NCI-H1930 (cell line): ENCODE measurements at regions not wholly inside any gene's neighbourhood (a gene's known extent, or its start where the extent isn't known, plus 50 kb on each side); places are given as distances from the start of the nearest gene placed in this dataset.
"Not testable (repeated sequence)": the region's sequence is repeated elsewhere in the genome, so short reads cannot be mapped to it uniquely, and the experiment has no call there.

Source experiments
- DNase-seq, 2 experiments: peaks; one replicate each; lab custom pipeline; 2025; lab: John Stamatoyannopoulos, UW

DNA sequence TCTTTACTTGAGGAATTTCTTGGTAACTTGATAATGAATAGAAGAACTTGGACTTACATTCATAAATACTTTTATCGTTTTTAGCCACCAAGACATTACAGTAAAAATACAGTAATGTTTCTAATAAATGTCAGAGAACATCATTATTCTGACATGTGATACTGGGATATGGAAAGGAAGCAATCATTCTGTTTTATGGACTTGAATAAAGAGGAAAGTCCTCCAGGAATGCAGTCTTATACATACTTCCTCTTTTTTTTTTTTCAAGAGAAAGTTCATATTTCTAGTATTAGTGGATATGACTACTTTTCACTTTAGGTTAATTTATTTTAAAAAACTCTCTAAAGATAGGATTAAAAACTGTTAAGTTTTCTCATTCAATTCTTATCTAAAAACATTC, 220.0 kb upstream of the SEMA3C start:
- DNase-seq = no peak

DNA sequence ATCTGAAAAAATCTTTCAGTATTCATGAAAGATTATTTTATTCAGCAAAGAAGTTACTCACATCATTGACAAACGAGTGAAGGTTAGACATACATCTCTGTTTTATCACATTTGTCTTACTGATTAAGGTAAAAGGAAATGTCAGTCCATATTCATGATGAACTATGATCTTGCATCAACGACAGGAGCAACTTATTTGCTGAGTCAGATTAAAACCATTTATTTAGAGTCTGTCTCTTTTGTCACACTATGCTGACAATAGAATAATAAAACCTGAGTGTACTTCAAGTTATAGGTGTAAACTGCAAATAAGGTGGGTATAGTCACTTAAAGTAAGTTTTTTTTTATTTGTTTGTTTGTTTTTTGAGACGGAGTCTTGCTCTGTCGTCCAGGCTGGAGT, 216.5 kb upstream of the SEMA3C start:
- DNase-seq = no peak

DNA sequence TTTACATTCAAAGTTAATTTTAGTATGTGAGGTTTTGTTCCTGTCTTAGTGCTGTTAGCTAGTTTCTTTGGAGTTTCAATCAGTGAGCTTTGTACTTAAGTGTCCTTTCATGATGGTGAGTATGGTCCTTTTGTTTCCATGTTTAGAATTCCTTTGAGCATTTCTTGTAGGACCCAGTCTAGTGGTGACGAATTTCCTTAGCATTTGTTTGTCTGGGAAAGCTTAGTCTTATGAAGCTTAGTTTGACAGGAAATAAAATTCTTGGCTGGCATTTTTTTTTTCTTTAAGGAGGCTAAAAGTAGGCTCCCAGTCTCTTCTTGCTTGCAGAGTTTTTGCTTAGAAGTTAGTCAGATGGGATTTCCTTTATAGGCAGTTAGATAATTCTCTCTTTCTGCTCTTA, 209.2 kb upstream of the SEMA3C start:
- no peak for DNase-seq

DNA sequence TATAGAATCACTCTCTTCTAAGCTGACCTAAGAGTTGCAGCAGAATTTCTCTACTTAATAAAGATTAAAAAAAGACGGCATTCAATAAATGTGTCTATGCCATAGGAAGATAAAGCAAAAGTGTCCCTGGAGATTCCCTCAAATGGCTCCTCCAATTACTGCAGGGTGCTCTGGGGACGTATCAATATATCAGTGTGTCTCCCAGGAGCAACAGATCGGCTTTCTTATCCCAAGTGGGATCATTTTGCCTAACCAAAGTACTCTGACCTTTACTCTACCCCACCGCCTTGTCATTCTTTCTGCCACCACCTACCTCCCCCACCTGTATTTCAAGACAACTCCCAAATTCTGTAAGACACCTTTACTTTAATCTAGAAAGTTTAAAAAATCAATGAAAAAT, 202.0 kb upstream of the SEMA3C start:
- no peak for DNase-seq

DNA sequence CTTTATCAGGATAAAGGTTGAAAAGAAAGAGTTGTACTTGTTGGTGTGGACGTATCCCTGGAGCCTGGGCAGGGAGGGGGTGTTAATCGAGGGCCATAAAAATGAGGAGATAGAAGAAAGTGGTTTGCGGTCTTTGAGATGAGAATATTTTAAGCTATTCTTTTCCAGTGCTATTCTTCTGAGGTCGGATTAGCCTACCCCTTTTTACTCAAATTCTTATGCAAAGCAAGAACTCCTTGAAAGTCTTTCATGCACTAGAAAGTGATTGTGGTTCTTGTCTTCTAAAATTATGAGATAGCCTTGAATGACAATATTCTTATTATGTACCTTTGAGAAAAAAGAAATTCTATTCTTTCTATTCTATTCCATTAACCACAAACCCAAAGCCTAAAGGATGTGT, 201.3 kb upstream of the SEMA3C start:
- DNase-seq = no peak

DNA sequence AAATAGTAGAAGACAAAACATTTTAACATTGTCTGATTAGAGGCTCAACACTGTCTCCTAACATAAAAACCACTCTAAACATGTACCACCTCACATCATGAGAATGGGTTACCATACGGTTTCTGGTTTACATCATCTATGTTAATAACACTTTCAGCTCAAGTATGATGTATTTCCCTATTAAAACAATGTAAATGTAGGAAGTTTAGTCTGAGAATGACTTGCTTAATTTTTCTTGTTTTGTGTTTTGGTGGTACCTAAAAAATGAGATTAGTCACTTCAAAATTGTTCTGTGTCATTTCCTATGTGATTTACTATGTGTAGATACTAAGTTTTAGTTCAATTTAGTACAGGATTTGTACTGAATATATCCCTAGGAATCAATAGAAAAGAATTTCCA, 195.8 kb upstream of the SEMA3C start:
- no peak for DNase-seq

DNA sequence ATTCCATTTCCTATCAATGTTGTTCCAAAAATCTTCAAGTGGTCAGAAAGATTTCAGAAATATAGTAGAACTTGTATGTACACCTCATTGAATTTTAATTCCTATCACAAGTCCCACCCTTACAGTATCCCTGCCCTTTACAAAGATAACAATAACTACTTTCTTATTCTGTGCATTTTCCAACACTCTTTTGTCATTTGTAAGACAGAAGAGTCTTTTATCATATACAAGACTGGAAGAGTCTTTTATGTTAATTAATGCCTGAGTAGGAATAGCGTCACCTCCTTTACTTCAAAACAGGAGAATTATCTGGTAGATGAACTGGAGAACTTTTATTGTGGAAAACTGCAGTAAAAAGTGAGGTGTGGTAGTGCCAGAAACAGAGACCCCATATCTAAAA, 193.9 kb upstream of the SEMA3C start:
- no peak for DNase-seq

DNA sequence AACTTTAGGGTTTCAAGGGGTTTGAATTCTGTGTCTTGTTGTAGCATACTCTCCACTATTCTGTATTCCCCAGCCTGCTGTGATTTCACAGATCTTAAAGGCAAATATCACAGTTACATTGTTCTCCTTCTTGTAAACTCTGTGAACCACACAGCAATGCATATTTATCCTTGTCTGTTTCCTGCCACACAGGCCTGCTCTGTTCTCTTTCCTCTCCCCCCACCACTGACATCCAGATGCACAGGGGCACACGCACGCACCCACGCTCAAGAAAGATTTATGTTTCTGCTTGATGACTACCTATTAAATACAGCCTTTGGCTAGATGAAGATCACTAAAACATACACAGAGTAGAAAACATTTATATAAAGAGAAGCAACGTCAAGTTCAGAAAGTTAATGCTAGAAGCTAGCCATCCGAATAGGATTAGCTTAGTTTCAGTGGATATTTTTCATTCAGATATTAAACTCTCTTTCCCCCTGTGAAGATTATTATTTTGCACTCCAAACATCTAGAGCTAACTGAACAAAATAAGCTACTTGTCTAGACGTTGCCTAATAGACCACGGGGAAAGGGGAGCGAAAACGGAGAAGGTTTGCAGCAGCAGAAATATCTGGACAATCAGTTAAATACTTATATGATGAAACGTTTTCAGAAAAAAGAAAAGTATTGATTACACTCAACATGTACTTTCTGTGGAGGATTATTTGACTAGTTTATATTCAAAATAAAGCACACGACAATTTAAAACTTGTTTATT, 193.1 kb upstream of the SEMA3C start:
- no peak for DNase-seq

DNA sequence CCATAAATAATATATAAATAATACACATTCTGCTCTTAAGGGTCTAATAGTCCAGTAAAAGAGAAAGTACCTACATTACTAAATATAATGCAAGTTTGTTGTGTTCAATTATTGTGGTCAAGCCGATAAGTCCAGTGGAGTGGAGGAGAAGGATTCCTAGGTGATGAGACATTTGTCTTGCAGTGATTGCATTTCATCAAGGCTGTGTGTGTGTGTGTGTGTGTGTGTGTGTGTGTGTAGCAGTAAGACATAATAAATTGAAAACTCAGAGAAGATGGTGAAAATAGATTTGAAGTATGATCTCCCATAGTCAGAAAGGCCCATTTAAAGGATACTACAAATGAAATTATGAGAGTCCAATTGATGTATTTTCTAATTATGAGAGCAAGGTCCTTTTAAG, 192.5 kb upstream of the SEMA3C start:
- no peak for DNase-seq

DNA sequence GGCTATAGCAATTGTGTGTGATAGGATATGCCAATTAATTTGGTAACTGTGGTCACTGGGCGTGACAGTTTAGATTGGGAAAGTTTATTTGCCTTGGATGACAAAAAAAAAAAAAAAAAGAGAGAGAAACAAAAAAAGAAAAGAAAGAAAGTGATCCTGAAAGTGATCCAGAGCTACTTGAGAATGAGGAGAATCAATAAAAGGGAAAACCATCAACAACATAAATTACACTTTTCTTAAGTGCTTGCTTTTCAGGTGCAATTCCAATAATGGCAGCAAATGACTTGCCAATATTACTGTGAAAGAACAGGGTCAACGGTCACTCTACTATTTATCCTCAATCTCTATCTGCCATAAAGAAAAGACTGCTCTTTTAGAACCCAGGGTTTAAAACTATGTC, 191.8 kb upstream of the SEMA3C start:
- DNase-seq = no peak

DNA sequence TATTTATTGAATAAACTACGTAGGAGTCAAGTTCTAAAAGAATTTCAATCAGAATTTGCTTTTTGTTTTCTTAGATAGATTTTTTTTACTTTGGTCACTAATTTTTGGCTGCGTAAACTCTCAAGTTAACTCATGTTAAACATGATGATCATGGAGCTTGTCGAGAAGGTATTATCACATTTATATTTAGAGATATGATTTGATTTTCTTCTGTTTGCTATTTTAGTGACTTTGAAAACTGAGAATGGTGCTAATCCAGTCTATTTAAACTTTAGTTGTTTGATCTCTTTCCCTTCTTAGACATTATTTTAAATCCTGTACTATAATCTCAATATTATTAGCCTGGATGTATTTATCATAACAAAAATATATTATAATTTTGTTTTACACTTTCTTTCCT, 179.4 kb upstream of the SEMA3C start:
- no peak for DNase-seq

DNA sequence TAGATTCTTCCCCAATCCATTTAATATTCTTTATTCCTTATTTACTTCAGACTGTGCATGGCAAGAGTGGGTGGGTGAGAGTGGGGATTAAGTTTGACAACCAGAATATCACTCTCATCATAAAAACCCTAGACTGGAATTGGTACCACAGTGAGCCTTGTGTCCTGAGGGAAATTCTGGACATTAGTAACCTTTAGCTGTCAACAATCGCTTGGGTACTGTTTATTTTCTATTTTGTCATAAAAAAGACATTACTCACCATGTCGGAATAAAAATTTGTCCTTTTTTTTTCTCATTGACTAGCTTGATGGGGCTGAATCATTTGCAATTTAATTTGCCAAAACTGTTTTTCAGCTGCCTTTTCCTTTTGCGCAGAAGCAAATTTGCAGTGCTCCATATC, 176.1 kb upstream of the SEMA3C start:
- DNase-seq = peak; percentile 13 to 44

DNA sequence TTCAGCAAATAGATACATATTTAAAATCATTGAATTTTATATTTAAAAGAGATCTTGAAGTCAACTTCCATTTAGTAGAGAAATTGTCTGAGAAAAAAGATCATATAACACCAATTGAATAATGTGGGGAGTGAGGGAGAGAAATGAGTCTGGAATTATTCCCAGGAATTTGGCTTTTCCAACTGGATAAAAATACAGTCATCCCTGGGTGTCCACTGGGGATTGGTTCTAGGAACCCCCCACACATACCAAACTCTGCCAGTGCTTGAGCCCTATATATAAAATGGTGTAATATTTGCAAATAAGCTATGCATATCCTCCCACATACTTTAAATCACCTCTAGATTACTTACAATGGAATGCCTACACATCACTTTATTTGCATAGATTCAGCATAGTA, 162.8 kb upstream of the SEMA3C start:
- DNase-seq = no peak

DNA sequence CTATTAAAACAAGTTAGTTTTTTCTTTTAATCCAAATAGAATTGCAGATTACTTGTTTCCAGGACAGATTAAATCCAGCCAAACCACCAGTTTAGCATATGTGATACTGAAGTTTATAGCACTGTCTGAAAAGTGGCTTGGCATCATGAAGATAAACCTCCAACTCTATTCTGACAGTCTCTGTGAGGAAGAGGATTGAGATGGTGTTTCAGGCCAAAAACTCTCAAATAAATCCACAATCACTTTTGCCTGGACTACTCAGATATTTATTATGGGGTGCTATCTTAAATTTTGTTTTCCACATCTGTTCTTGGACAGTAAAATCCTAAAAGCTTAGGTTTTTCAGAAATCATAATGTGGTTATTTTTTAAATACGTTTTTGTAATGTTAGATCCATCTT, 161.7 kb upstream of the SEMA3C start:
- no peak for DNase-seq

DNA sequence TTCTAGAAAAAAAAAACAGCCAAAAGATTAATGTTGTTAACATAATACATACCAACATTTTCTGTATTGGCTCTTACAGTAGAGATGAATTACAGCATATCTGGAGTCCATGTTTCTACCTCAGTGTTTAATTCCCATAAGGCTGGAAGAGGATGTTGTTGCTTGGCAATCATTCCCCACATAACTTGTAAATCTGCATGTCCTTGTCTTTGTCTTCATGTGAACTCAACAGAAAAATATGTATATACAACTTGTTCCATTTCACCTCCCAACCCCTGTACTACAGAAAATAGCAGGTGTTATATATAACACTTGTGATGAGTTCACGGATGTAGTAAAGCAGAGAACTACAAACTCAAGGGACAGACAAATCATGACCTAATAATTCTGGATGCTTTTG, 160.9 kb upstream of the SEMA3C start:
- DNase-seq = no peak

DNA sequence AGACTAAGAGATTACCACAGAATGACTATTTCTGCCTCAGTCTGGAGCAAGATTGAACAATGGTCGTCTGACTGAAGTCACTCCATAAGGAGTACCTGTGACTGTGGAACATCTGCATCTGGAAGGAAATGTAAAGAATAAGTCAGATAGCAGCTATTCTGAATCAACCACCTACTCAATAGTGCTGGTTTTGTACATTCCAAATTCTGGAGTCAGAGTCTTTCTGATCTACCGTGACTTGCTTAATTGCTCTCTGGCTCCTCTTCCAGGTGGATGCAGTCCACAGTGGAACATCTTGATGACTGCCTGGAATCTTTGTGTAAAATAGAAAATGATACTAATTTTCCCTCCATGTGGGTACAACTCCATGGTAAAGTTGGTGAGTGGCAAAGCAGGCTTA, 156.3 kb upstream of the SEMA3C start:
- DNase-seq = no peak

DNA sequence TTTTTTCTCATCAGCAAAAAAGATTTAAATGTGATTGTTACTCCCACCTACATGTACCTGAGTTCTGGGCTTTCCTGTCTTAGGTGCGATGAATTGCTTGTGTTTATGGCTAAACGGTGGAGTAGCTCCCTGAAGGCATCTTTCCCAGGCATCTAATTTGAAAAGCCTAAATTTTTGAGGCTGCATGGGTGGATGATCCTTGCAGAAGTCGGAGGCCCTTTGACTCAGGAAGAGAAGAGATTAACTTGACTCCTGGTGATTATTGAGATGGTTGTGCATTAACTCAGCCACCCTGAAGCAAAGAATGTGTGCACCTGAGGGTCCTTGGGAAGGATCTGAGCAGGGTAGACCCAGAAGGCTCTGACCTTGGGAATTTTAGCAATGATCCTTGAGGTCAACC, 155.6 kb upstream of the SEMA3C start:
- DNase-seq = no peak

DNA sequence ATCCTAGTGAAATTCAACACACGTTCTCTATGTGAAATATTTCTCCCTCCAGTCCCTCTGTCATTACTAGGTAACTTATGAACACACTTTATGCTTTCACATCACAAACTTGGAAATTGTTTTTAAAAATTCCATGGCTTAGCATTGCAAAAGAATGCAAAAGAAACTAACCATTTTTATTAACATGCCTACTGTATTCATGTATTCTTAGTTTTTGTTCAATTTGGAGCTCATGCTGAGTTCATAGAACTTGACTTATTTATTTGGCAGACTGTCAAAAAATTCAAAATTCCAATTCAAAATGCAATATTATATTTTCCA, 155.0 kb upstream of the SEMA3C start:
- no peak for DNase-seq

DNA sequence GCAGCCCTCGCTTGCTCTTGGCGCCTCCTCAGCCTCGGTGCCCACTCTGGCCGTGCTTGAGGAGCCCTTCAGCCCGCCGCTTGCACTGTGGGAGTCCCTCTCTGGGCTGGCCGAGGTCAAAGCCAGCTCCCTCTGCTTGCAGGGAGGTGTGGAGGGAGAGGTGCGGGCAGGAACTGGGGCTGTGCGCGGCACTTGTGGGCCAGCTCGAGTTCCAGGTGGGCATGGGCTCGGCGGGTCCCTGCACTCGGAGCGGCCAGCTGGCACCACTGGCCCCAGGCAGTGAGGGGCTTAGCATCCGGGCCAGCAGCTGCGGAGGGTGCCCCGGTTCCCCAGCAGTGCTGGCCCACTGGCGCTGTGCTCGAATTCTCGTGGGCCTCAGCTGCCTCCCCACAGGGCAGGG, 152.1 kb upstream of the SEMA3C start:
- no peak for DNase-seq

DNA sequence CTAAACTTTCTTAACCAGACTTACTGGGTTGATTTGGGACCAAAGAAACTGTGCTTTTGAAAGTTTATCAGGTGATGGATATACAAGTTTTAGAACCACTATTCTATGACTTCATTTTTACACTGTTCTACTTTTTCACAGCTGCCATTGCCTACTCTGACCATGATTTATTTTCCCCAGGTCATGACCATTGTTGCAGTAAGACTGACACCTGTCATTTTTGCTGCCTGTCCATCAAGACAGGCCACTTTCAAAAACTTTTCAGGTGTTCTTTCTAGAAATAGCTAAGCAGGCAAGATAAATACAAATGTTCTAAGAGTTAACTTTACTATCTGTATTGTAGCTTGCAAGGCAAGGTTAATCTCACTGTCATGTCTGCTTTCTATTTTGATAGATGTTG, 147.9 kb upstream of the SEMA3C start:
- no peak for DNase-seq

DNA sequence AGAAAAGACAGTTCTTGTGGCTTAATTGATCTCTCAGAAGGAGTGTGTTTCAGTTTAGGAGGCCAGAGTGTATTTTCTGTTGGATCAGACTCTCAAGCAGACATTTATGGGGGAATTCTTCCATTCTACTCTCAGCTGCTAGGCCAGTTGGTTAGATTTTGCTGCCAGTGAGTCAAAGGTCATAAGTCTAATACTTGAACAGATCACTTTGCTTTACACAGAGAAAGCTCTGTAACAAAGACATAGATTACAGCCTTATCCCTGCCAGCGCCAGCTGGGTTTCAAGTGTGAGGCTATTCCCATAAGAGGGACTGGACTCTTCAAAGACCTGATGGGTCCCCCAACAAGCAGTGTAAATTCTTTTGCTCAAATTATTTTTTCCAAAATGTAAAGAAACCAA, 145.6 kb upstream of the SEMA3C start:
- DNase-seq = no peak

DNA sequence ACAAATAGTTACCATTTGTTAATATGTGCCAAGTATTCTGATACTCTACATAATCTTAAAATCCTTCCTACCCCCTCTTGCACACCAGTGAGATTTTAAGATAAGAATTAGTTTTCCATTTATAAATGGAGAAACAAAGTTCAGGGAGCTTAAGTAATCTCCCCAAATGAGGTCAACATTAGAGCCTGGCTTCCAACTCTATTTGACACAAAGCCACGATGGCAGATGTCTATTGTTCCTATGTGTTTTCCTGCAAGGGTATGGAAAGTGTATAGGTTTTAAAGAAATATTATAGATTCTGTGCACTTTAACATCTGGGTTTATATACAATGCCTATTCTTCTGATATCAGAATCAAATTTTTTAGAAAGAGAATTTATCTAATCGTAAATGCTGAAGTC, 143.9 kb upstream of the SEMA3C start:
- DNase-seq = no peak

DNA sequence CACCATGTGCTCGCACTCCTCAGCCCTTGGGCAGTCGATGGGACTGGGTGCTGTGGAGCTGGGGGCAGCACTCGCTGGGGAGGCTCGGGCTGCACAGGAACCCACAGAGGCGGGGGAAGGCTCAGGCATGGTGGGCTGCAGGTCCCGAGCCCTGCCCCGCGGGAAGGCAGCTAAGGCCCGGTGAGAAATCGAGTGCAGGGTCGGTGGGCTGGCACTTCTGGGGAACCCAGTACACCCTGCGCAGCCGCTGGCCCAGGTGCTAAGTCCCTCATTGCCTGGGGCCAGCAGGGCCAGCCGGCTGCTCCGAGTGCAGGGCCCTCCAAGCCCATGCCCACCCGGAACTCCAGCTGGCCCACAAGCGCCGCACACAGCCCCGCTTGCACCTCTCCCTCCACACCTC, 138.6 kb upstream of the SEMA3C start:
- not testable (repeated sequence) for DNase-seq

DNA sequence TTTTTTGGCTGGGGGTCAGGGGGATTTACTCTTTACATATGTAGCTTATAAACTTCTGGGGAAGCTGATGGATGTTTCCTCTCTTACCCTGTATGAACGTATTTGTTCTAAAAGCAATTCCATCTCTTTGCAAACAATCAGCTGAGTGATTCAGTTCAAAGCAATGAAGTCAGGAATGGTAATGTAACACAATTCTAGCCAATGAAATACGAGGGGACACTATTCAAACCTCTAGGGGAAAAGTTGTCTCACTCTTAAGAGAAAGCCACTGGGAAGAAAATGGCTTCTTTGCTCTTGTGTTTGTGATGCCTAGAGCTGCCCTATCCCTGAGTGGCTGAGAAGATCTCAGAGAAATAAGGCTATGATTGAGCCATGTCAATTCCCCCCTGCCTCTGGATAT, 134.8 kb upstream of the SEMA3C start:
- DNase-seq = no peak
